Prostate gland (tissue), 2 donors: ENCODE measurements at regions not wholly inside any gene's neighbourhood (a gene's known extent, or its start where the extent isn't known, plus 50 kb on each side); places are given as distances from the start of the nearest gene placed in this dataset.

Source experiments
- DNase-seq: peaks from one replicate; pipeline ENCODE4 v3.0.0-alpha.2; 2019; ENCODE audit warnings: low spot score
- H3K27ac ChIP-seq, 2 donors: fragments of 200-600 bp; sonication (generic); 2 replicates each; pipeline ENCODE4 v1.5.1; 2017 to 2019
- H3K27me3 ChIP-seq: fragments of 200-600 bp; sonication (generic); replicated peaks from 2 replicates; pipeline ENCODE4 v1.5.1; 2019; ENCODE audit not compliant: insufficient read depth
- H3K36me3 ChIP-seq, 2 donors: fragments of 200-600 bp; sonication (generic); 1 replicate in 1 of 2; 2 replicates in 1 of 2; pipeline versions ENCODE4 v1.5.1 to v1.8.1; 2017 to 2019
- H3K4me1 ChIP-seq: fragments of 200-600 bp; sonication (generic); replicated peaks from 2 replicates; pipeline ENCODE4 v1.5.1; 2019
- H3K4me3 ChIP-seq, 2 donors: fragments of 200-600 bp; sonication (generic); 2 replicates each; pipeline ENCODE4 v1.5.1; 2017 to 2019
- H3K9me3 ChIP-seq: fragments of 200-600 bp; sonication (generic); 2 replicates; pipeline ENCODE4 v1.5.1; 2017
- CTCF ChIP-seq, 4 experiments: fragments of 200-600 bp in 2 of 4; fragments of 450-650 bp in 2 of 4; sonication (generic) in 2 of 4; IDR thresholded peaks; 1 replicate in 3 of 4; 2 replicates in 1 of 4; pipeline ENCODE4 v1.5.1; 2016 to 2019; ENCODE audit warnings: antibody characterized with exemption in 4 of 4, mild to moderate bottlenecking in 2 of 4, moderate library complexity in 2 of 4
- POLR2A ChIP-seq: fragments of 450-650 bp; IDR thresholded peaks from one replicate; pipeline ENCODE4 v1.6.1; 2016; ENCODE audit warnings: antibody characterized with exemption, mild to moderate bottlenecking
- POLR2AphosphoS5 ChIP-seq: sonication (generic); formaldehyde crosslinking; IDR thresholded peaks from one replicate; pipeline ENCODE4 v1.6.1; 2017; ENCODE audit warnings: antibody characterized with exemption
- WGBS: methylation state at CpG from one replicate; pipeline ENCODE4 v1.1.5; 2018; 5-methylcytosine and 5-hydroxymethylcytosine counted together
- intact Hi-C: fragments of 100-400 bp; cut with DNase I; formaldehyde crosslinking; loops from one replicate; pipeline ENCODE4 v1.14.2; 2022

- Histone ChIP-seq H3K27me3 (no peaks in the 10 kb centered on the region), H3K9me3 (no peaks in the 10 kb centered on the region), H3K27ac (no peak overlapping the region), H3K36me3 (no peaks in the 10 kb centered on the region), H3K4me3 (no peak overlapping the region), H3K4me1 (no peaks in the 10 kb centered on the region)
- DNase-seq: no peak
- WGBS: 61% methylated on average over 2 of the region's 2 CpGs
- TF ChIP-seq POLR2A (no peak), POLR2AphosphoS5 (no peak), CTCF (IDR thresholded peaks at IDR 0.05) (no peak)
- intact Hi-C loops: no loop called here
These were observed 337.4 kb upstream of the ZWINT start for GRCh38 chr10:56698506-56698905.

- H3K27ac ChIP-seq: no peak overlapping the region
- H3K4me1 ChIP-seq: no peaks in the 10 kb centered on the region
- H3K9me3 ChIP-seq: no peaks in the 10 kb centered on the region
- H3K27me3 ChIP-seq: no peaks in the 10 kb centered on the region
- no peak for TF ChIP-seq POLR2AphosphoS5
- no peak for TF ChIP-seq POLR2A
- TF ChIP-seq CTCF (IDR thresholded peaks at IDR 0.05): no peak
- no peak for DNase-seq
- no peak overlapping the region for H3K4me3 ChIP-seq
- intact Hi-C loops: no loop called here
- H3K36me3 ChIP-seq: no peaks in the 10 kb centered on the region
These were observed 318.5 kb upstream of the ZWINT start for GRCh38 chr10:56679578-56679977.

- H3K9me3 ChIP-seq: no peaks in the 10 kb centered on the region
- no peaks in the 10 kb centered on the region for H3K4me1 ChIP-seq
- H3K4me3 ChIP-seq: no peak overlapping the region
- intact Hi-C loops: no loop called here
- TF ChIP-seq CTCF (IDR thresholded peaks at IDR 0.05) (no peak), POLR2A (no peak), POLR2AphosphoS5 (no peak)
- H3K27ac ChIP-seq: no peak overlapping the region
- no peaks in the 10 kb centered on the region for H3K36me3 ChIP-seq
- no peaks in the 10 kb centered on the region for H3K27me3 ChIP-seq
- DNase-seq: no peak
These were observed 301.8 kb upstream of the ZWINT start for GRCh38 chr10:56662765-56663447.

- no peak for DNase-seq
- H3K4me3 ChIP-seq: no peak overlapping the region
- H3K36me3 ChIP-seq: no peaks in the 10 kb centered on the region
- no peak overlapping the region for H3K27ac ChIP-seq
- WGBS: 73% methylated on average over 1 of the region's 1 CpG
- H3K27me3 ChIP-seq: no peaks in the 10 kb centered on the region
- TF ChIP-seq POLR2A (no peak), CTCF (IDR thresholded peaks at IDR 0.05) (no peak)
- no peaks in the 10 kb centered on the region for H3K9me3 ChIP-seq
- intact Hi-C loops: no loop called here
- H3K4me1 ChIP-seq: no peaks in the 10 kb centered on the region
These were observed 292.2 kb upstream of the ZWINT start for GRCh38 chr10:56653289-56653688.

GRCh38 chr10:56646329-56647111, 285.5 kb upstream of the ZWINT start:
- no peaks in the 10 kb centered on the region for H3K36me3 ChIP-seq
- H3K9me3 ChIP-seq: no peaks in the 10 kb centered on the region
- H3K4me1 ChIP-seq: no peaks in the 10 kb centered on the region
- intact Hi-C loops: no loop called here
- WGBS: 84% methylated on average over 13 of the region's 13 CpGs
- no peak for DNase-seq
- no peak overlapping the region for H3K4me3 ChIP-seq
- no peaks in the 10 kb centered on the region for H3K27me3 ChIP-seq
- H3K27ac ChIP-seq: no peak overlapping the region
- TF ChIP-seq POLR2A (no peak), POLR2AphosphoS5 (no peak), CTCF (IDR thresholded peaks at IDR 0.05) (no peak)
